ENCODE measurements at regions not wholly inside any gene's neighbourhood (a gene's known extent, or its start where the extent isn't known, plus 50 kb on each side); places are given as distances from the start of the nearest gene placed in this dataset.

DNA sequence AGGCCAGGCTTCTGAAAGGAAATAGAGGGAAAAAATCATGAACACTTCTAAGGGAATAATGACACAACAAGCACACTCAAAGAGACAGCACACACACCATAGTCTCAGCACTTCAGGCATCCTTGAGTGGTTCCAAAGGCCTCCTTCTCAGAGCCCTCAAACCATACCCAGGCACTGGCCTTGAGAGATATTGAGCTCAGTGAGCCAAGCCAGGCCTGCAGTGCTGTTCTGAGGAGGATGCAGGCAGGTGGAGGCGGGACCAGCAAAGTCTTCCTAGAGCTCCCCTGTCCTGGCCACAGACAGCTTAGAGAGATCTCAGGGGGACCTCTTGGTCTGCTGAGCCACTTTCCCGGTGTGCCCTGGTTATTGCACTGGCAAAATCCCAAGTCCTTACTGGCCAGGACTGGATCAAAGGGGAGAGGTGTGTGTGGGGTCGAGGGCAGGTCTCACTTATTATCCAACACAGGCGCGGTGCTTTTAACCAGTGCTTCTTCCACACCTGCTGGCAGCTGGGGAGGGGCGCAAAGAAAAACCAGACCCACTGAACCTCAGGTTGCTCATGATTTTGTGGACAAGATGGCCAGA lies 86.8 kb upstream of the HAAO start:
- Mint-ChIP-seq H3K4me1 (ENCODE audit: low read depth) (no peaks in the 10 kb centered on the region), H3K4me3 (ENCODE audit: unreplicated experiment) (no peak overlapping the region), H3K27me3 (ENCODE audit: low read depth) (no peaks in the 10 kb centered on the region), H3K27ac (ENCODE audit: unreplicated experiment) (no peak overlapping the region), H3K9me3 (ENCODE audit: low read depth) (no peaks in the 10 kb centered on the region), H3K36me3 (ENCODE audit: low read depth) (no peaks in the 10 kb centered on the region)
- TF ChIP-seq, protein P1, sequence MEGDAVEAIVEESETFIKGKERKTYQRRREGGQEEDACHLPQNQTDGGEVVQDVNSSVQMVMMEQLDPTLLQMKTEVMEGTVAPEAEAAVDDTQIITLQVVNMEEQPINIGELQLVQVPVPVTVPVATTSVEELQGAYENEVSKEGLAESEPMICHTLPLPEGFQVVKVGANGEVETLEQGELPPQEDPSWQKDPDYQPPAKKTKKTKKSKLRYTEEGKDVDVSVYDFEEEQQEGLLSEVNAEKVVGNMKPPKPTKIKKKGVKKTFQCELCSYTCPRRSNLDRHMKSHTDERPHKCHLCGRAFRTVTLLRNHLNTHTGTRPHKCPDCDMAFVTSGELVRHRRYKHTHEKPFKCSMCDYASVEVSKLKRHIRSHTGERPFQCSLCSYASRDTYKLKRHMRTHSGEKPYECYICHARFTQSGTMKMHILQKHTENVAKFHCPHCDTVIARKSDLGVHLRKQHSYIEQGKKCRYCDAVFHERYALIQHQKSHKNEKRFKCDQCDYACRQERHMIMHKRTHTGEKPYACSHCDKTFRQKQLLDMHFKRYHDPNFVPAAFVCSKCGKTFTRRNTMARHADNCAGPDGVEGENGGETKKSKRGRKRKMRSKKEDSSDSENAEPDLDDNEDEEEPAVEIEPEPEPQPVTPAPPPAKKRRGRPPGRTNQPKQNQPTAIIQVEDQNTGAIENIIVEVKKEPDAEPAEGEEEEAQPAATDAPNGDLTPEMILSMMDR (IDR thresholded peaks at IDR 0.05): no peak
- no peak for DNase-seq (ENCODE audit: low spot score)

DNA sequence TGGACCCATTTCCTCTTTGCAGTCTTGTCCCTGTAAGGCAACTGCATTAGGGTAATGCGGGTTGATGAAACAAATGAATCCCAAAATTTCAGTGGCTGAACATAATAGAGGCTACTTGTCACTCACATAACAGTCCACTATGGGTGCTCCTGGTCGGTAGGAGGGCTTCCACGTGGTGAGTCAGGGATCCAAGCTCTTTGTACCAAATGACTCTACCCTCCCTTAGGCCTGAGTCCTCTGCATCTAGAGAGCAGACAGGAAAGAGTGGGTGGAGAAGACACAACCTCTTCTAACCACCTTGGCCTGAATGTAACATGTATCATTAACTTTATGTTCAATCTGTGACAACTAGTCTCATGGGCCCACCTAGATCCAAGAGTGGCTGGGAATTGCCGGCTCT lies 86.2 kb upstream of the HAAO start:
- TF ChIP-seq, protein P1 (IDR thresholded peaks at IDR 0.05): no peak
- H3K4me3 Mint-ChIP-seq (ENCODE audit: unreplicated experiment): no peak overlapping the region
- no peaks in the 10 kb centered on the region for H3K9me3 Mint-ChIP-seq (ENCODE audit: low read depth)
- H3K4me1 Mint-ChIP-seq (ENCODE audit: low read depth): no peaks in the 10 kb centered on the region
- H3K36me3 Mint-ChIP-seq (ENCODE audit: low read depth): no peaks in the 10 kb centered on the region
- no peak for DNase-seq (ENCODE audit: low spot score)
- no peaks in the 10 kb centered on the region for H3K27me3 Mint-ChIP-seq (ENCODE audit: low read depth)
- H3K27ac Mint-ChIP-seq (ENCODE audit: unreplicated experiment): no peak overlapping the region

DNA sequence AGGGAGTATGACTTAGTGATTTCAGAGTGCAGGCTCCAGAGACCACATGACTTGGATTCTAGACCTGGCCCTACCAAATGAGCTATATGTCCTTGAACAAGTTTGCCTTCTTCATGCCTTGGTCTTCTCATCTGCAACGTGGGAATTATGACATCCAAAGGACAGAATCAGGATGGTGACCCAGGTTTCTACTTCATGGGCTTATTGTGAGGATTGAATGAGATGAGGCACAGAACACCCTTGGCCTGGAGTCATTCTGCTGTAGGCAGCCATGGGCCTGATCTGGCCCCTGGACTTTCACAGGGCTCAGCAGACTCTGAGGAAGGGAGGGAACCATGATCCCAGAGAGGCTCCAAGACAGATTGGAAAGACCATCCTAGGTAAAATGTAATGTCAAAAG lies 85.6 kb upstream of the HAAO start:
- Mint-ChIP-seq H3K9me3 (ENCODE audit: low read depth) (no peaks in the 10 kb centered on the region), H3K27ac (ENCODE audit: unreplicated experiment) (no peak overlapping the region), H3K4me1 (ENCODE audit: low read depth) (no peaks in the 10 kb centered on the region), H3K4me3 (ENCODE audit: unreplicated experiment) (no peak overlapping the region), H3K36me3 (ENCODE audit: low read depth) (no peaks in the 10 kb centered on the region), H3K27me3 (ENCODE audit: low read depth) (no peaks in the 10 kb centered on the region)
- DNase-seq (ENCODE audit: low spot score): no peak
- TF ChIP-seq, protein P1 (IDR thresholded peaks at IDR 0.05): no peak

DNA sequence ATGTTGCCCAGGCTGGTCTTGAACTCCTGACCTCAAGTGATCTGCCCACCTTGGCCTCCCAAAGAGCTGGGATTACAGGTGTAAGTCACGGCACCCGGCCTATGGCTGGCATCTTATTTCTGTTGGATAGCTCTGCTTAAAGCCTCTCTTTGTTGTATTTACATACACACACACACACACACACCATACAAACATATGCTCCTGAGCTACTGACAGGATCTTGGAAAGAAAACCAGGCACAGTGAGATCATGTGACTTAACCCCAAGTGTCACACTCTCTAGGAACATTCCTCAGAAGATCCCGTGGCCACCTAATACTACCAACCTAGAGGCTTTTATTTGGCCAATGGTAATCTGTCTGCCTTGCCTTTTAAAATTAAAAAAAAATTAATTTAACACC lies 85.1 kb upstream of the HAAO start:
- no peaks in the 10 kb centered on the region for H3K9me3 Mint-ChIP-seq (ENCODE audit: low read depth)
- no peaks in the 10 kb centered on the region for H3K27me3 Mint-ChIP-seq (ENCODE audit: low read depth)
- H3K36me3 Mint-ChIP-seq (ENCODE audit: low read depth): no peaks in the 10 kb centered on the region
- no peak overlapping the region for H3K27ac Mint-ChIP-seq (ENCODE audit: unreplicated experiment)
- H3K4me3 Mint-ChIP-seq (ENCODE audit: unreplicated experiment): no peak overlapping the region
- DNase-seq (ENCODE audit: low spot score): no peak
- TF ChIP-seq, protein P1 (IDR thresholded peaks at IDR 0.05): no peak
- no peaks in the 10 kb centered on the region for H3K4me1 Mint-ChIP-seq (ENCODE audit: low read depth)

DNA sequence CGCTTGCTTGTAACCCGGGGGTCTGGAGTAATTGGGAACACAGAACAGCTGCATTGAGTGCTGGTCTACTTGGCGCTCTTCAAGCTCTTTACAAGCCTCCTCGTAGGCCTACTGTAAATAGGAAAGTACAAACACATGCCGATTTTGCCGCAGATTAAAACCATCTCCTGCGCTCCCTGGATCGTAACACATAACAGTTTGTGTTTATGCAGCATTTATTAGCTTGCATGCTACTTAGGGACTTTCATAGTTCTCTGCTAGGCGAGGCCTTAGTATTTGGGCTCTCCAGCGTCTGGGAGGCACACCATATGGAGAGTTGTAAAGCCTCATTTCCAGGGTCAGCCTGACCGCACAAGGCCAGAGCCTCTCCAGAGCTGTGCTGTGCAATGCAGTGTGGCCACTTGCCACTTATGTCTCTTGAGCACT lies 84.0 kb upstream of the HAAO start:
- Mint-ChIP-seq H3K4me1 (ENCODE audit: low read depth) (no peaks in the 10 kb centered on the region), H3K9me3 (ENCODE audit: low read depth) (no peaks in the 10 kb centered on the region), H3K36me3 (ENCODE audit: low read depth) (no peaks in the 10 kb centered on the region), H3K27ac (ENCODE audit: unreplicated experiment) (no peak overlapping the region), H3K27me3 (ENCODE audit: low read depth) (no peaks in the 10 kb centered on the region), H3K4me3 (ENCODE audit: unreplicated experiment) (no peak overlapping the region)
- TF ChIP-seq, protein P1 (IDR thresholded peaks at IDR 0.05): no peak
- no peak for DNase-seq (ENCODE audit: low spot score)
